ENCODE measurements at regions not wholly inside any gene's neighbourhood (a gene's known extent, or its start where the extent isn't known, plus 50 kb on each side); places are given as distances from the start of the nearest gene placed in this dataset.

- no peaks in the 10 kb centered on the region for H4K20me1 ChIP-seq (replicated peaks; ENCODE audit: control insufficient read depth, insufficient read depth, low read length)
- TF ChIP-seq ATF1 (CRISPR knock-in tag; IDR thresholded peaks at IDR 0.05), result no peak
- TF ChIP-seq ATF1 (tag; IDR thresholded peaks at IDR 0.05), result no peak
- TF ChIP-seq MAX (CRISPR knock-in tag; IDR thresholded peaks at IDR 0.05), result no peak
- TF ChIP-seq ZNF586 (CRISPR knock-in tag; conservative IDR thresholded peaks at IDR 0.05), result no peak
- TF ChIP-seq OTX1 (CRISPR knock-in tag; IDR thresholded peaks at IDR 0.05), result no peak
- TF ChIP-seq ZNF140 (CRISPR knock-in tag; IDR thresholded peaks at IDR 0.05), result no peak
- no peaks in the 10 kb centered on the region for H3K79me2 ChIP-seq (ENCODE audit: control insufficient read depth, insufficient read depth, low read length)
- H3K9me3 ChIP-seq (replicated peaks; ENCODE audit: control insufficient read depth, insufficient read depth, low read depth, low read length), result no peaks in the 10 kb centered on the region; the same call in 1 of the 2 replicates
- CTCF ChIA-PET (ENCODE audit: low intra/inter-chr PET ratio), result no interaction called here
- no TSS peak for BruUV-seq (replicated peaks)
- intact Hi-C loops (cut with micrococcal nuclease) (no loop called here), in situ Hi-C loops (cut with MboI) (no loop called here)
- no peaks in the 10 kb centered on the region for H3K4me1 ChIP-seq (replicated peaks in 1 of 2; ENCODE audit: control insufficient read depth in 2 of 2, insufficient read depth in 2 of 2, low read length in 2 of 2)
- no peaks in the 10 kb centered on the region for H3K27me3 ChIP-seq (ENCODE audit: control insufficient read depth in 2 of 2, insufficient read depth in 2 of 2, low read length in 2 of 2)
- 0% methylated on average over 3 of the region's 3 CpGs for WGBS (ENCODE audit: insufficient coverage, low coverage, missing lambda C conversion rate)
- H3K4me3 ChIP-seq, result no peak overlapping the region
- no peak overlapping the region for H3K4me2 ChIP-seq (ENCODE audit: insufficient read depth, low read length)
- ATAC-seq (no peak), DNase-seq (ENCODE audit: extremely low read depth in 1 of 4, low spot score in 3 of 4) (no peak), FAIRE-seq (no peak)
- H3K27ac ChIP-seq (ENCODE audit: extremely low read depth, low read depth, low read length), result no peak overlapping the region
- no peak overlapping the region for H2AFZ ChIP-seq (ENCODE audit: low read depth, low read length)
- POLR2A ChIA-PET, result no interaction called here
- no peak overlapping the region for H3K9ac ChIP-seq (ENCODE audit: insufficient read depth in 1 of 2, low read depth in 2 of 2, low read length in 2 of 2)
- H3K9me1 ChIP-seq (ENCODE audit: control insufficient read depth, insufficient read depth, low read length), result no peaks in the 10 kb centered on the region
- no peaks in the 10 kb centered on the region for H3K36me3 ChIP-seq (ENCODE audit: control insufficient read depth, insufficient read depth, low read length)
Measured at GRCh38 chr5:155822177-155822576, 504.8 kb upstream of the SGCD start.
